AG09319 (cell line): ENCODE measurements at regions not wholly inside any gene's neighbourhood (a gene's known extent, or its start where the extent isn't known, plus 50 kb on each side); places are given as distances from the start of the nearest gene placed in this dataset.
"Not testable (repeated sequence)": the region's sequence is repeated elsewhere in the genome, so short reads cannot be mapped to it uniquely, and the experiment has no call there.

Experiments used
- DNase-seq: peaks from one replicate; pipeline ENCODE4 v3.0.0-alpha.2; 2010; ENCODE audit warnings: low read depth; ENCODE audit errors: extremely low read depth
- CTCF ChIP-seq: IDR thresholded peaks from 2 replicates; pipeline ENCODE4 v1.5.1; 2011; ENCODE audit warnings: low read depth, mild to moderate bottlenecking, inconsistent platforms, low read length, moderate library complexity

GRCh38 chr21:13827201-13827600 is 217.6 kb downstream of the POTED start:
- DNase-seq: no peak
- TF ChIP-seq CTCF: no peak

GRCh38 chr21:13826511-13826910 is 216.9 kb downstream of the POTED start:
- not testable (repeated sequence) for DNase-seq

DNA sequence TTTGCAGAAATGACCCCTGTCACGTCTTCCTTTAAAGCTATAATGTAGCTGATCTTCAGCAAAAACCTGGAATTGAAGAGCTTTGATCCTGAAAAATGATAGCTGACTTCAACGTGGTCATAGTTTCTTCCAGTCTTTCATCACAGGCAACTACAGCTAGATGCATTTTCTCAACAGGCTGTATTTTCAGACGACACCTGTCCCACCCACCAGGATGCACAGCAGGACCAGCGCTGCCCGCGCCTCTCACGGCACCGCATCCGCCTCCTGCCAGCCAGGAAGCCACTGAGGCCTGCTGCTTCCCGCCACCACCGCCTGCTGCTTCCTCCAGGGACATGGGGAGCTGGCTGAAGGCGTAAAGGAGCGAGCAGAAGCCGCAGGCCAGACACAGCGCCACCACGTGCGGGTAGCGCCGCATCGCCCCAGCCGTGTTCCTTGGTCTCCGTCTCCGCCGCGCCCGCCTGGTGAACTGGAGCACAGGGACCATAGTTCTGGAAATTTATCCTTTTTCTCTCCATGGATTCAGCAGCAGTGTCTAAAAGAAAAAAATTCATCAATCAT is 215.7 kb downstream of the POTED start:
- DNase-seq: not testable (repeated sequence)

DNA sequence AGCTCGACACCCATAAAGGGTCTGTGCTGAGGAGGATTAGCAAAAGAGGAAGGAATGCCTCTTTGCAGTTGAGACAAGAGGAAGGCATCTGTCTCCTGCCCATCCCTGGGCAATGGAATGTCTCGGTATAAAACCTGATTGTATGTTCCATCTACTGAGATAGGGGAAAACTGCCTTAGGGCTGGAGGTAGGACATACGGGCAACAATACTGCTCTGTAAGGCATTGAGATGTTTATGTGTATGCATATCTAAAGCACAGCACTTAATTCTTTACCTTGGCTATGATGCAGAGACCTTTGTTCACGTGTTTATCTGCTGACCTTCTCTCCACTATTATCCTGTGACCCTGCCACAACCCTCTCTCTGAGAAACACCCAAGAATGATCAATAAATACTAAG is 210.7 kb downstream of the POTED start:
- DNase-seq: not testable (repeated sequence)

DNA sequence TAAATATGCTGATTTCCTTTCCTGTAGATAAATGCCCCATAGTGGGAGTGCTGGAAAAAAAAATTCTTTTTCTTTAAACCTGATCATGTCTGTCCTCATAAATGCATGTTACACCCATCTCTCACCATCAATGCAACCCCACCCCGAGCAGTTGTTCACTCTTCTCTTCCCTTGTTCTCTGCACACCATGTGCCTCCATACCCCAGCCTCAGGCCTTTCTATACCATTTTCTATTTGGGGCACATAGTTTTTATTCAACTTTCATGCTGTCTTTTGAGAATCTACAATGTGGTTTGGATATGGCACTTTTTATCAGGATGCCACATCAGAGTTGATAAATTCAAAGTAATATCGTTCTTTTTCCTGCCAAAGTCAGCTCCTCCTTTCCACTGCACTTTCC is 202.6 kb downstream of the POTED start:
- not testable (repeated sequence) for DNase-seq

GRCh38 chr21:13810559-13810958 is 201.0 kb downstream of the POTED start:
- DNase-seq: not testable (repeated sequence)

DNA sequence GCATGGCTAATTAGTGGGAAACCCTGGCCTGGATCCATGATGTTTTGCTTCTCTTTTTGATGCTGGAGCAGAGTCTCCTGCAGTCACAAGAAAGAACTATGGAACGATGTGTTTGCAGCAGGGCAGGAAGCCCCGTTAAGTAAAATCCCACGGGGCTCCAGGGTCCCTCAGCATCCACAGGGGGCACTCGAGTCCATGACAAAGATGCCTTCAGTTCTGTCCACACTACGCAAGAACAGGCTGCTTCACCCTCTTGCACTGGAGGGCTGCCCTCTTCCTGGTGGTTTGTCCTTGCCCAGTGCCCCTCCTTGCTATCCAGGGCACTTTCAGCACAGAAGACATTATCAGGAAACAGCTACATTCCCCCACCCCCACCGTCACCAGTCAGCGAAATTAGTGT is 196.9 kb downstream of the POTED start:
- not testable (repeated sequence) for DNase-seq

DNA sequence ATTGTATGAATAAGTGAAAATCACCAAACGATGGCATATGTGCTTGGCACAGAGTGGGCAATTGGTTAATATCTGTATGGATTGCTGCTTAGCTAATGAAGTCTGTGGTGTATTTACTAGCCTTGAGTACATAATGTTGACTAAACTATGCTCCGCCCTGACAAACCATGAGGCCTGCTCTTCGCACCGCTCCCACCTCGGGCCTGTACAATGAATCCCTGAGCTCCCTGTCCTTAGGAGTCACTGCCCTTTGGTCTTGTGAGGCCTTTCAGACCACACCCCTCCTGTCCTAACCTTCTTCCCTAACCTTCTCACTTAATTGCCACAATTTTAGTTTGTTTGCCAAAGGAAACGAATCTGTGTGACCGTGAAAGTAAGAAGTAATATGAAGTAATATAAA is 193.2 kb downstream of the POTED start:
- not testable (repeated sequence) for DNase-seq
